IPS-20b (cell line): ENCODE measurements at regions not wholly inside any gene's neighbourhood (a gene's known extent, or its start where the extent isn't known, plus 50 kb on each side); places are given as distances from the start of the nearest gene placed in this dataset.

Experiments
- H3K27ac ChIP-seq: one replicate; pipeline ENCODE4 v1.5.1; 2013; ENCODE audit warnings: low read length
- H3K27me3 ChIP-seq: 2 replicates; pipeline ENCODE4 v1.6.1; 2013; ENCODE audit warnings: mild to moderate bottlenecking, low read length, inconsistent platforms; ENCODE audit not compliant: insufficient read depth
- H3K36me3 ChIP-seq: 2 replicates; pipeline ENCODE4 v1.6.1; 2013; ENCODE audit warnings: low read depth, mild to moderate bottlenecking, inconsistent platforms, low read length, moderate library complexity; ENCODE audit not compliant: insufficient read depth
- H3K4me1 ChIP-seq: 2 replicates; pipeline ENCODE4 v1.6.1; 2013; ENCODE audit warnings: mild to moderate bottlenecking, control low read depth, inconsistent platforms, low read length, moderate library complexity; ENCODE audit not compliant: insufficient read depth
- H3K4me3 ChIP-seq: 2 replicates; pipeline ENCODE4 v1.5.1; 2013; ENCODE audit warnings: mild to moderate bottlenecking, low read length, inconsistent platforms
- H3K9ac ChIP-seq: 2 replicates; pipeline ENCODE4 v1.6.1; 2013; ENCODE audit warnings: low read depth, mild to moderate bottlenecking, inconsistent platforms, low read length, moderate library complexity
- H3K9me3 ChIP-seq: 2 replicates; pipeline ENCODE4 v1.6.1; 2013; ENCODE audit warnings: mild to moderate bottlenecking, low read depth, low read length, inconsistent platforms; ENCODE audit not compliant: insufficient read depth

DNA sequence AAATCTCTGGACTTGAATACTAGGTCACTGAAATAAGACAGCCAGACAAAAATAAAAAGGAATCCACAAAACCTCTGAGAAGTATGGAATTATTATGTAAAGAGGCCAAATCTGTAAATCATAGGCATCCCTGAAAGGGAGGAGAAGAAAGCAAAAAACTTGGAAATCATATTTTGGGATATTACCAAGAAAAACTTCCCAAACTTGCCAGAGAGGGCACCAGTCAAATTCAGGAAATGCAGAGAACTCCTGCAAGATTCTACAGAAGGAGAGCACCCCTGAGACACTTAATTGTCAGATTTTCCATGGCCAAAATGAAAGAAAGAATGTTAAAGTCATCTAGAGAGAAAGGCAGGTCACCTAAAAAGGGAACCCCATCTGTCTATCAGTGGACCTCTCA, 862.3 kb upstream of the PRMT6 start:
- Histone ChIP-seq H3K4me3 (no peak overlapping the region), H3K4me1 (no peaks in the 10 kb centered on the region), H3K9me3 (no peaks in the 10 kb centered on the region), H3K27ac (no peak overlapping the region), H3K27me3 (no peaks in the 10 kb centered on the region), H3K9ac (no peak overlapping the region), H3K36me3 (no peaks in the 10 kb centered on the region)

- Histone ChIP-seq H3K9me3 (no peaks in the 10 kb centered on the region), H3K27ac (no peak overlapping the region), H3K9ac (no peak overlapping the region), H3K4me1 (no peaks in the 10 kb centered on the region), H3K4me3 (no peak overlapping the region), H3K36me3 (no peaks in the 10 kb centered on the region), H3K27me3 (no peaks in the 10 kb centered on the region)
These were observed 855.8 kb upstream of the PRMT6 start for GRCh38 chr1:106200711-106201110.

DNA sequence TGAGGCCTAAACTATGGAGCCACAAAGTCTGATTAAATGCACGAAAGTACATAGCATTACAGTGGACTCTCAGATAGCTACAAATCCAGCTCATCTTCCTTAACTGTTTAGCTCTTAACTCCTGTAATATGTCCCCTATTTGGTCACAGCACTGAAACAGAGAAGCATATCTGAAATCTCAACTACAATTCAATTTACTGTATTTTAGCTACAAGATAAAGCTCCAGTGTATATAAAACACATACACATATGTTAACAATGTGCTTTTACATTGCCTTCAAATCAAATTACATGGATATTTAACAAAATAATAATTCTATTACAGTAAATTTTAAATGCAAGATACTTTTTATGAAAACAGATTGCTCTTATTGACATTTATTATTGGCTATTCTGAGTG, 849.3 kb upstream of the PRMT6 start:
- Histone ChIP-seq H3K36me3 (no peaks in the 10 kb centered on the region), H3K4me3 (no peak overlapping the region), H3K27me3 (no peaks in the 10 kb centered on the region), H3K27ac (no peak overlapping the region), H3K9me3 (no peaks in the 10 kb centered on the region), H3K4me1 (no peaks in the 10 kb centered on the region), H3K9ac (no peak overlapping the region)

DNA sequence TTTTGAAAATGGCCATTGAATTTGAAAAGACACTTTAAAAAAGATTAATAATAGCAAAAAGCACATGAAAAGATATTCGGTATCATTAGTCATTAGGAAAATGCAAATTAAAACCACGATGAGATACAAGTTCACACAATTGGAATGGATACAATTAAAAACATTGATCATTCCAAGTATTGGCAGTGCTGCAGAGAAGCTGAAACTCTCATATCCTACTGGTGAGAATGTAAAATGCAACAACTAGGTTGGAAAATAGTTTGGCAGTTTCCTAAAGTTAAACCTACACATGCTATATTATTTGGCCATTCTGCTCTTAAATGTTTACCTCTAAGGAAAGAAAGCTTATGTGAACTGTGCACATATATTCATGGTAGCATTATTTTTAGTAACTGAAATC, 838.7 kb upstream of the PRMT6 start:
- Histone ChIP-seq H3K4me3 (no peak overlapping the region), H3K4me1 (no peaks in the 10 kb centered on the region), H3K36me3 (no peaks in the 10 kb centered on the region), H3K9ac (no peak overlapping the region), H3K9me3 (no peaks in the 10 kb centered on the region), H3K27ac (no peak overlapping the region), H3K27me3 (no peaks in the 10 kb centered on the region)

DNA sequence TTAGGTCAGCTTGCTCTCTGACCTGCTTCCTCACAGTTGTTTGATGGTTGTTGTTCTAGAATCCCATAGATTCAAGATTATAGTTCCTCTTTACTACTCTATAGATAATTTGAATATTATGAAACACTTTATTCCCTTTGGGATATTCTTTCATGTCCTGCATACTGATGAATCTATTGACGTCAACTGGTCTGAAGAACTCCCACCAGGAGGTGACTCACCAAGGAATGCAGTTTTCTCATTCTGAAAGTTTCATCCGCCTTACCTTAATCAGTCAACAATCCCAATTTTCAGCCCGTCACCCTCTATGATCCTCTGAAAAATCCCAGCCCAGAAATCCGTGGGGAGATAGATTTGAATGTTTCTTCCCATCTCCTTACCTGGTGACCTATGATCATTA, 834.1 kb upstream of the PRMT6 start:
- Histone ChIP-seq H3K4me1 (no peaks in the 10 kb centered on the region), H3K4me3 (no peak overlapping the region), H3K36me3 (no peaks in the 10 kb centered on the region), H3K9me3 (no peaks in the 10 kb centered on the region), H3K9ac (no peak overlapping the region), H3K27ac (no peak overlapping the region), H3K27me3 (no peaks in the 10 kb centered on the region)

DNA sequence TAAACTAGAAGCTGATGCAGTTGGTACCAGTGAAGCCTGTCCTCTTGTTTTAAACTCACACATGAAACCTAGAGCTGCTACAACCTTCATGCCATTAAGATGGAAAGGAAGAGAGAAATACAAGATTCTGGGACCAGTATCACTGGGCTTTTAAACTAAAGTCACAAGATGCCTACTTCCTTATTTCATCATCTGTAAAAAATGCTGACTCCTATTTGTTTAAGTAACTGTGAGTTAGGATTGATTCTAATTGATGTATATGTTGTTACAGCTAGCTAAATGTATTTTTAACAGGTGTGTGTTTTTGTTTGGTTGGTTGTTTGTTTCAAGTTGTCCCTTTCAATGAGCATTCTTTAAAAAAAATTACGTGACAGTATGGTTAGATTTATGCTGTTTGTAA, 833.3 kb upstream of the PRMT6 start:
- H3K9me3 ChIP-seq = no peaks in the 10 kb centered on the region
- H3K27me3 ChIP-seq = no peaks in the 10 kb centered on the region
- no peak overlapping the region for H3K4me3 ChIP-seq
- H3K27ac ChIP-seq = no peak overlapping the region
- no peaks in the 10 kb centered on the region for H3K4me1 ChIP-seq
- H3K36me3 ChIP-seq = no peaks in the 10 kb centered on the region
- no peak overlapping the region for H3K9ac ChIP-seq

- no peaks in the 10 kb centered on the region for H3K4me1 ChIP-seq
- H3K36me3 ChIP-seq = no peaks in the 10 kb centered on the region
- no peaks in the 10 kb centered on the region for H3K27me3 ChIP-seq
- H3K9me3 ChIP-seq = no peaks in the 10 kb centered on the region
- no peak overlapping the region for H3K27ac ChIP-seq
- H3K9ac ChIP-seq = no peak overlapping the region
- H3K4me3 ChIP-seq = no peak overlapping the region
These were observed 832.0 kb upstream of the PRMT6 start for GRCh38 chr1:106224426-106224825.

DNA sequence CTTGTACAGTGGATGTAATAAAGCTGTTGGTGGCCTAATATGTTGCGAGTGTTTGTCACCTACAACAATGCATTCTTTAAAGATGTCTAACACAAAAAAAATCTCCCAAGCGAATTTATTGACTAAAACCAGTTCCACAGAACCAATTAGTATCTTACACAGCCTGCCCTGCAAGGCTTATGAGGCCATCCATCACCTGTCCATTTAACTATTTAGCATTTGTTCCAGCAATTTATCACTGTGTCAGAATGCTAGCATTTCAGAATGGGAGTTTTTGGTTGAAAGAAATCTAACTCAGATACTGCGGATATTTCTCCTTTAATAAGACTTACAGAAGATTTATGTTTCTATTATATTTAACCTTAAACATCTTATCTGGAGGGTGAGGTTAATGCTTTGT, 831.1 kb upstream of the PRMT6 start:
- no peaks in the 10 kb centered on the region for H3K9me3 ChIP-seq
- H3K4me1 ChIP-seq = no peaks in the 10 kb centered on the region
- H3K27me3 ChIP-seq = no peaks in the 10 kb centered on the region
- no peak overlapping the region for H3K27ac ChIP-seq
- no peak overlapping the region for H3K4me3 ChIP-seq
- no peaks in the 10 kb centered on the region for H3K36me3 ChIP-seq
- no peak overlapping the region for H3K9ac ChIP-seq

DNA sequence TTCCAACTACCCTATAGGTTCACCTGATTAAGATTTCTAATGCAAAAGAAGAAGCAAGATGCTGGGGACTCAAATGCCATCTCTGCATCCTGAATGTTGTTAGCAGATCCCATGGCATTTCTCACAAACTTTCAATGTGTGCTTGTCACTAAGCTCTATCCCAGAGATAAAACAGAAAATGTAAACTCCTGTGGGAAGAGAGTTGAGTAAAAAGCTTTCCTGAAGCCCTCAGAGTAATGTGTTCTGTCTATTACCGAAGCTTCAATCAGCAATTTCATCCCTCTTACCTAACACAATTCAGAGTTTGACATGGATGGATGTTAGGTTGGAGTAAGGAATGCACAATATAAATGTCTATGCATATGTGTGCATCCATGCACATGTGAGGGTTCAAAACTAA, 829.9 kb upstream of the PRMT6 start:
- no peaks in the 10 kb centered on the region for H3K4me1 ChIP-seq
- H3K9me3 ChIP-seq = no peaks in the 10 kb centered on the region
- no peaks in the 10 kb centered on the region for H3K27me3 ChIP-seq
- H3K9ac ChIP-seq = no peak overlapping the region
- H3K27ac ChIP-seq = no peak overlapping the region
- H3K4me3 ChIP-seq = no peak overlapping the region
- H3K36me3 ChIP-seq = no peaks in the 10 kb centered on the region

DNA sequence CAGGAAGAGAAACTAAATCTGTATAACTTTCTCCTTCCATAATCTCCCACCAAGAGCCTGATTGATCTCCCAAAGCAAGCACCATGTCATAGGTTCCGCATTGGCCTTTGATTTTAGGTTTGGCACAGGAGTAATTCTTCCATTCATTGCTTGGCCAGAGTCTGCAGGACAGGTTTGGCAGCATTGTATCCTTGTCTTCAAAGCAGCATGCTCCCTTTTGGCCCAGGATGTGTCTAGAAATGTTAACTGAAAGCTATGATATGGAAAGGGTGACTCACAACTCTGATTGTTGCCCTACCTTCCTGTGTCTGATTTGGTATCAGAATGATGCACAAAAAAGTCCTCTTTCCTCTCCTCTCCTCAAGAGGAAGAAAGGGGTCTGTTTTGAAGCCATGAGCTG, 824.3 kb upstream of the PRMT6 start:
- H3K9ac ChIP-seq = no peak overlapping the region
- H3K9me3 ChIP-seq = no peaks in the 10 kb centered on the region
- no peaks in the 10 kb centered on the region for H3K4me1 ChIP-seq
- no peaks in the 10 kb centered on the region for H3K36me3 ChIP-seq
- no peak overlapping the region for H3K4me3 ChIP-seq
- no peaks in the 10 kb centered on the region for H3K27me3 ChIP-seq
- H3K27ac ChIP-seq = no peak overlapping the region

- no peaks in the 10 kb centered on the region for H3K4me1 ChIP-seq
- H3K9me3 ChIP-seq = no peaks in the 10 kb centered on the region
- H3K9ac ChIP-seq = no peak overlapping the region
- H3K27me3 ChIP-seq = no peaks in the 10 kb centered on the region
- H3K36me3 ChIP-seq = no peaks in the 10 kb centered on the region
- H3K27ac ChIP-seq = no peak overlapping the region
- H3K4me3 ChIP-seq = no peak overlapping the region
These were observed 823.0 kb upstream of the PRMT6 start for GRCh38 chr1:106233511-106233910.

DNA sequence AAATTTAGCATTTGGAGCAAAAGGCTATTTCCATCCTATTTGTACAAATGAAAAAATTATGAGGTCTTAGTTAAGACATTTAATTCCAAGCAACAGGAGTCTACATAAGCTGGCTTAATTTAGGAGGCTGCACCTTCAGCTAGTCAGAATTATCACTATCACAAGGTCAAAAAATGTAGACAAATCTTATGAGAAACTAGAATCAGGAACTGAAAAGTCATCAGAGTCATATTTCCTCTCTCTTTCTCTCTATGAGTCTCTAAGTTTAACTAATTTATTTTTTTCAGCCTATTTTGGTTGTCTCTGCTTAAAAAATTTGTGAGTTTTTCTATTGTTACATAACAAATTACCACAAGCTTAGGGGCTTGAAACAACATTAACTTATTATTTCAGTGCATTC, 807.1 kb upstream of the PRMT6 start:
- Histone ChIP-seq H3K27me3 (no peaks in the 10 kb centered on the region), H3K27ac (no peak overlapping the region), H3K9ac (no peak overlapping the region), H3K9me3 (no peaks in the 10 kb centered on the region), H3K4me1 (no peaks in the 10 kb centered on the region), H3K4me3 (no peak overlapping the region), H3K36me3 (no peaks in the 10 kb centered on the region)

- no peaks in the 10 kb centered on the region for H3K9me3 ChIP-seq
- H3K4me3 ChIP-seq = no peak overlapping the region
- no peak overlapping the region for H3K27ac ChIP-seq
These were observed 806.7 kb upstream of the PRMT6 start for GRCh38 chr1:106249810-106250209.

More at GRCh38 chr1:106249810-106250209, 806.7 kb upstream of the PRMT6 start:
- no peaks in the 10 kb centered on the region for H3K4me1 ChIP-seq
- H3K36me3 ChIP-seq = no peaks in the 10 kb centered on the region
- H3K9ac ChIP-seq = no peak overlapping the region
- H3K27me3 ChIP-seq = no peaks in the 10 kb centered on the region
